ENCODE measurements at regions not wholly inside any gene's neighbourhood (a gene's known extent, or its start where the extent isn't known, plus 50 kb on each side); places are given as distances from the start of the nearest gene placed in this dataset.

- Histone ChIP-seq H3K79me2 (no peaks in the 10 kb centered on the region), H3K4me3 (no peak overlapping the region), H2AFZ (no peak overlapping the region), H3K27ac (no peak overlapping the region), H3K9me3 (ENCODE audit: low read depth) (no peaks in the 10 kb centered on the region), H3K4me2 (no peak overlapping the region), H3K27me3 (no peaks in the 10 kb centered on the region), H3K9me2 (replicated peaks; ENCODE audit: insufficient read depth) (no peaks in the 10 kb centered on the region), H3K36me3 (replicated peaks; ENCODE audit: insufficient read depth, low read depth) (no peaks in the 10 kb centered on the region), H3K4me1 (ENCODE audit: insufficient read depth) (no peaks in the 10 kb centered on the region), H4K20me1 (ENCODE audit: insufficient read depth, poor library complexity, severe bottlenecking) (no peaks in the 10 kb centered on the region)
- DNase-seq (ENCODE audit: low spot score): no peak
- 96% methylated on average over 3 of the region's 3 CpGs for WGBS (ENCODE audit: low lambda C conversion rate, missing lambda C conversion rate)
- TF ChIP-seq EZH2phosphoT487 (IDR thresholded peaks at IDR 0.05; ENCODE audit: low read depth, severe bottlenecking, unreplicated experiment): no peak
- TF ChIP-seq EZH2 (IDR thresholded peaks at IDR 0.05; ENCODE audit: borderline replicate concordance): no peak
- no peak for TF ChIP-seq CTCF (IDR thresholded peaks at IDR 0.05; ENCODE audit: poor library complexity)
Observed at GRCh38 chr5:18354828-18355227, 720.6 kb downstream of the TAF11L14 start.

GRCh38 chr5:18357486-18357885 is 723.2 kb downstream of the TAF11L14 start:
- Histone ChIP-seq H3K4me3 (no peak overlapping the region), H3K27me3 (no peaks in the 10 kb centered on the region), H3K4me1 (ENCODE audit: insufficient read depth) (no peaks in the 10 kb centered on the region), H4K20me1 (ENCODE audit: insufficient read depth, poor library complexity, severe bottlenecking) (no peaks in the 10 kb centered on the region), H2AFZ (no peak overlapping the region), H3K79me2 (no peaks in the 10 kb centered on the region), H3K27ac (no peak overlapping the region), H3K4me2 (no peak overlapping the region), H3K36me3 (replicated peaks; ENCODE audit: insufficient read depth, low read depth) (no peaks in the 10 kb centered on the region), H3K9me3 (ENCODE audit: low read depth) (no peaks in the 10 kb centered on the region), H3K9me2 (replicated peaks; ENCODE audit: insufficient read depth) (no peaks in the 10 kb centered on the region)
- WGBS (ENCODE audit: low lambda C conversion rate, missing lambda C conversion rate): 94% methylated on average over 4 of the region's 4 CpGs
- TF ChIP-seq EZH2 (IDR thresholded peaks at IDR 0.05; ENCODE audit: borderline replicate concordance): no peak
- TF ChIP-seq EZH2phosphoT487 (IDR thresholded peaks at IDR 0.05; ENCODE audit: low read depth, severe bottlenecking, unreplicated experiment): no peak
- TF ChIP-seq CTCF (IDR thresholded peaks at IDR 0.05; ENCODE audit: poor library complexity): no peak
- no peak for DNase-seq (ENCODE audit: low spot score)

GRCh38 chr5:18366234-18366633 is 732.0 kb downstream of the TAF11L14 start:
- Histone ChIP-seq H3K9me2 (replicated peaks; ENCODE audit: insufficient read depth) (no peaks in the 10 kb centered on the region), H3K79me2 (no peaks in the 10 kb centered on the region), H3K27ac (no peak overlapping the region), H2AFZ (no peak overlapping the region), H4K20me1 (ENCODE audit: insufficient read depth, poor library complexity, severe bottlenecking) (no peaks in the 10 kb centered on the region), H3K4me1 (ENCODE audit: insufficient read depth) (no peaks in the 10 kb centered on the region), H3K9me3 (ENCODE audit: low read depth) (no peaks in the 10 kb centered on the region), H3K4me3 (no peak overlapping the region), H3K27me3 (no peaks in the 10 kb centered on the region), H3K36me3 (replicated peaks; ENCODE audit: insufficient read depth, low read depth) (no peaks in the 10 kb centered on the region), H3K4me2 (no peak overlapping the region)
- DNase-seq (ENCODE audit: low spot score): no peak
- TF ChIP-seq CTCF (IDR thresholded peaks at IDR 0.05; ENCODE audit: poor library complexity) (no peak), EZH2 (IDR thresholded peaks at IDR 0.05; ENCODE audit: borderline replicate concordance) (no peak), EZH2phosphoT487 (IDR thresholded peaks at IDR 0.05; ENCODE audit: low read depth, severe bottlenecking, unreplicated experiment) (no peak)
- 88% methylated on average over 8 of the region's 8 CpGs for WGBS (ENCODE audit: low lambda C conversion rate, missing lambda C conversion rate)

GRCh38 chr5:18370531-18370930 is 736.3 kb downstream of the TAF11L14 start:
- peak overlapping the region; percentile 35 for H3K4me2 ChIP-seq
- H4K20me1 ChIP-seq (ENCODE audit: insufficient read depth, poor library complexity, severe bottlenecking): no peaks in the 10 kb centered on the region
- no peaks in the 10 kb centered on the region for H3K79me2 ChIP-seq
- DNase-seq (ENCODE audit: low spot score): no peak
- H3K27me3 ChIP-seq: no peaks in the 10 kb centered on the region
- H3K4me1 ChIP-seq (ENCODE audit: insufficient read depth): no peaks in the 10 kb centered on the region
- H3K9me2 ChIP-seq (replicated peaks; ENCODE audit: insufficient read depth): no peaks in the 10 kb centered on the region
- TF ChIP-seq CTCF (IDR thresholded peaks at IDR 0.05; ENCODE audit: poor library complexity) (no peak), EZH2phosphoT487 (IDR thresholded peaks at IDR 0.05; ENCODE audit: low read depth, severe bottlenecking, unreplicated experiment) (no peak), EZH2 (IDR thresholded peaks at IDR 0.05; ENCODE audit: borderline replicate concordance) (no peak)
- H2AFZ ChIP-seq: no peak overlapping the region
- WGBS (ENCODE audit: low lambda C conversion rate, missing lambda C conversion rate): 42% methylated on average over 3 of the region's 3 CpGs
- no peaks in the 10 kb centered on the region for H3K36me3 ChIP-seq (replicated peaks; ENCODE audit: insufficient read depth, low read depth)
- H3K4me3 ChIP-seq: no peak overlapping the region
- no peaks in the 10 kb centered on the region for H3K9me3 ChIP-seq (ENCODE audit: low read depth)
- no peak overlapping the region for H3K27ac ChIP-seq
